Thoracic aorta (tissue), 2 donors: ENCODE measurements at regions not wholly inside any gene's neighbourhood (a gene's known extent, or its start where the extent isn't known, plus 50 kb on each side); places are given as distances from the start of the nearest gene placed in this dataset.

Experiments used
- ATAC-seq: fragments of 150-250 bp; one replicate; pipeline ENCODE4 v1.8.0; 2017; ENCODE audit warnings: low read depth; ENCODE audit not compliant: insufficient number of reproducible peaks, low FRiP score
- DNase-seq: peaks from one replicate; pipeline ENCODE4 v3.0.0-alpha.2; 2020; ENCODE audit warnings: low spot score
- H3K27ac ChIP-seq, 2 donors: fragments of 200-600 bp; sonication (generic); 1 replicate in 1 of 2; 2 replicates in 1 of 2; pipeline ENCODE4 v1.5.1; 2016; ENCODE audit warnings: mild to moderate bottlenecking in 2 of 2, moderate library complexity in 2 of 2
- H3K27me3 ChIP-seq: fragments of 200-600 bp; sonication (generic); replicated peaks from 2 replicates; pipeline ENCODE4 v1.6.0; 2016; ENCODE audit warnings: mild to moderate bottlenecking; ENCODE audit not compliant: insufficient read depth
- H3K36me3 ChIP-seq: fragments of 200-600 bp; sonication (generic); one replicate; pipeline ENCODE4 v1.5.1; 2016
- H3K4me1 ChIP-seq, 2 donors: fragments of 200-600 bp; sonication (generic); 1 replicate in 1 of 2; 2 replicates in 1 of 2; pipeline versions ENCODE4 v1.5.1 to v1.6.0; 2016; ENCODE audit warnings: low read depth in 2 of 2, mild to moderate bottlenecking in 1 of 2; ENCODE audit not compliant: control insufficient read depth in 1 of 2
- H3K4me3 ChIP-seq: fragments of 200-600 bp; sonication (generic); 2 replicates; pipeline ENCODE4 v1.5.1; 2016; ENCODE audit warnings: mild to moderate bottlenecking
- H3K9me3 ChIP-seq: fragments of 200-600 bp; sonication (generic); 2 replicates; pipeline ENCODE4 v1.5.1; 2016
- TF ChIP-seq, protein P1 (sequence below): fragments of 200-600 bp; sonication (generic); IDR thresholded peaks from one replicate; pipeline ENCODE4 v1.5.1; 2019; ENCODE audit warnings: antibody characterized with exemption

GRCh38 chr3:81375921-81376320, 385.5 kb downstream of the GBE1 start:
- no peaks in the 10 kb centered on the region for H3K36me3 ChIP-seq
- H3K27me3 ChIP-seq, result no peaks in the 10 kb centered on the region
- no peaks in the 10 kb centered on the region for H3K9me3 ChIP-seq
- no peak overlapping the region for H3K27ac ChIP-seq
- TF ChIP-seq, protein P1, sequence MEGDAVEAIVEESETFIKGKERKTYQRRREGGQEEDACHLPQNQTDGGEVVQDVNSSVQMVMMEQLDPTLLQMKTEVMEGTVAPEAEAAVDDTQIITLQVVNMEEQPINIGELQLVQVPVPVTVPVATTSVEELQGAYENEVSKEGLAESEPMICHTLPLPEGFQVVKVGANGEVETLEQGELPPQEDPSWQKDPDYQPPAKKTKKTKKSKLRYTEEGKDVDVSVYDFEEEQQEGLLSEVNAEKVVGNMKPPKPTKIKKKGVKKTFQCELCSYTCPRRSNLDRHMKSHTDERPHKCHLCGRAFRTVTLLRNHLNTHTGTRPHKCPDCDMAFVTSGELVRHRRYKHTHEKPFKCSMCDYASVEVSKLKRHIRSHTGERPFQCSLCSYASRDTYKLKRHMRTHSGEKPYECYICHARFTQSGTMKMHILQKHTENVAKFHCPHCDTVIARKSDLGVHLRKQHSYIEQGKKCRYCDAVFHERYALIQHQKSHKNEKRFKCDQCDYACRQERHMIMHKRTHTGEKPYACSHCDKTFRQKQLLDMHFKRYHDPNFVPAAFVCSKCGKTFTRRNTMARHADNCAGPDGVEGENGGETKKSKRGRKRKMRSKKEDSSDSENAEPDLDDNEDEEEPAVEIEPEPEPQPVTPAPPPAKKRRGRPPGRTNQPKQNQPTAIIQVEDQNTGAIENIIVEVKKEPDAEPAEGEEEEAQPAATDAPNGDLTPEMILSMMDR, result no peak
- ATAC-seq (no peak), DNase-seq (no peak)
- H3K4me3 ChIP-seq, result no peak overlapping the region
- no peaks in the 10 kb centered on the region for H3K4me1 ChIP-seq

GRCh38 chr3:81364411-81364810, 397.0 kb downstream of the GBE1 start:
- Histone ChIP-seq H3K36me3 (no peaks in the 10 kb centered on the region), H3K4me3 (no peak overlapping the region), H3K27me3 (no peaks in the 10 kb centered on the region), H3K27ac (no peak overlapping the region), H3K4me1 (peaks cover 0 to 6% of the 10 kb centered on the region in 2 donors), H3K9me3 (no peaks in the 10 kb centered on the region)
- no peak for DNase-seq
- no peak for ATAC-seq
- TF ChIP-seq, protein P1, result no peak

DNA sequence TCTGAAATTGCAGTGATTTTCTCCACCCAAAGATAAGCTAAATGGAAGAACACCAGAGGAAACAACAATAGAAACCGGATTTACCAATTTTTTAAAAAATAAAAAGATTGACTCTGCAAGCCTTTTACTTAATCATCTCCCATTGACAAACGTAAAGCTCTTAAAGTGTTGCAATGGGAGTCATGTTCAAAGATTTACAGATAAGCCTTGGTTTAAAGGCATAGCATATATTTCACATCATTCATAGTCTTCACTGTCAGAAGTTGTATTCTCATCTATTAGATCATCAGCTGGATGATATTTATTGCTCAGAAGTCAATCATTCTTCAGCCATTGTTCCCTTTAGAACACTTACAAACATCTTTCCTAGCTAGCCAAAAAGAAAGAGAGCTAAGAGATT, 397.6 kb downstream of the GBE1 start:
- TF ChIP-seq, protein P1, result no peak
- no peak for DNase-seq
- Histone ChIP-seq H3K36me3 (no peaks in the 10 kb centered on the region), H3K4me1 (peaks cover 0 to 6% of the 10 kb centered on the region in 2 donors), H3K9me3 (no peaks in the 10 kb centered on the region), H3K27me3 (no peaks in the 10 kb centered on the region), H3K27ac (no peak overlapping the region), H3K4me3 (no peak overlapping the region)
- no peak for ATAC-seq

- no peak overlapping the region for H3K27ac ChIP-seq
- no peak for ATAC-seq
- H3K4me1 ChIP-seq, result no peaks in the 10 kb centered on the region
- no peaks in the 10 kb centered on the region for H3K27me3 ChIP-seq
- H3K9me3 ChIP-seq, result no peaks in the 10 kb centered on the region
- TF ChIP-seq, protein P1, result no peak
- H3K36me3 ChIP-seq, result no peaks in the 10 kb centered on the region
- H3K4me3 ChIP-seq, result no peak overlapping the region
- DNase-seq, result no peak
Measured at GRCh38 chr3:81354119-81354518, 407.3 kb downstream of the GBE1 start.

- ATAC-seq (no peak), DNase-seq (no peak)
- no peaks in the 10 kb centered on the region for H3K36me3 ChIP-seq
- H3K4me1 ChIP-seq, result no peaks in the 10 kb centered on the region
- H3K9me3 ChIP-seq, result no peaks in the 10 kb centered on the region
- H3K27me3 ChIP-seq, result no peaks in the 10 kb centered on the region
- TF ChIP-seq, protein P1, result no peak
- no peak overlapping the region for H3K4me3 ChIP-seq
- H3K27ac ChIP-seq, result no peak overlapping the region
Measured at GRCh38 chr3:81352867-81353266, 408.6 kb downstream of the GBE1 start.
